A673 (cell line): ENCODE measurements at regions not wholly inside any gene's neighbourhood (a gene's known extent, or its start where the extent isn't known, plus 50 kb on each side); places are given as distances from the start of the nearest gene placed in this dataset.

Source experiments
- BruUV-seq: library from RNA; stranded (reverse); fragments of 400-500 nt; replicated peaks from 2 replicates; lab custom pipeline; 2021; lab: Mats Ljungman, UMichigan
- CTCF ChIA-PET: fragments of 300-600 bp; sonication (Branson Sonifier 250); formaldehyde crosslinking; loops from one replicate; lab custom pipeline; 2022; ENCODE audit warnings: antibody characterized with exemption; lab: Charles Lee
- POLR2A ChIA-PET: fragments of 300-600 bp; sonication (Branson Sonifier 250); formaldehyde crosslinking; loops from one replicate; lab custom pipeline; 2022; ENCODE audit warnings: antibody characterized with exemption; ENCODE audit not compliant: low non-redundant PET; lab: Charles Lee
- DNase-seq: peaks from one replicate; pipeline ENCODE4 v3.0.0-alpha.2; 2015; ENCODE audit warnings: low spot score
- H3K27ac ChIP-seq: fragments of 200-600 bp; sonication (generic); 2 replicates; pipeline ENCODE4 v1.5.1; 2016; ENCODE audit warnings: mixed run types, low read depth, mild to moderate bottlenecking, mixed read lengths, antibody characterized with exemption, low read length; ENCODE audit not compliant: poor library complexity, severe bottlenecking
- H3K27me3 ChIP-seq: fragments of 200-600 bp; sonication (generic); replicated peaks from 2 replicates; pipeline ENCODE4 v1.6.1; 2017; ENCODE audit warnings: mixed run types, low read depth, mild to moderate bottlenecking, mixed read lengths, antibody characterized with exemption, low read length; ENCODE audit not compliant: insufficient read depth, poor library complexity
- H3K36me3 ChIP-seq: fragments of 200-600 bp; sonication (generic); 2 replicates; pipeline ENCODE4 v1.6.1; 2016; ENCODE audit warnings: mixed run types, mild to moderate bottlenecking, mixed read lengths, antibody characterized with exemption, low read length; ENCODE audit not compliant: insufficient read depth, poor library complexity, severe bottlenecking
- H3K4me1 ChIP-seq: fragments of 200-600 bp; sonication (generic); 2 replicates; pipeline ENCODE4 v1.6.1; 2017; ENCODE audit warnings: mixed run types, mild to moderate bottlenecking, mixed read lengths, antibody characterized with exemption, low read length; ENCODE audit not compliant: insufficient read depth, poor library complexity, severe bottlenecking
- H3K4me3 ChIP-seq: fragments of 200-600 bp; sonication (generic); 2 replicates; pipeline ENCODE4 v1.5.1; 2016; ENCODE audit warnings: low read depth, mixed run types, mild to moderate bottlenecking, mixed read lengths, low read length; ENCODE audit not compliant: poor library complexity, severe bottlenecking
- H3K9me3 ChIP-seq: fragments of 200-600 bp; sonication (generic); 2 replicates; pipeline ENCODE4 v1.6.1; 2016; ENCODE audit warnings: mixed run types, low read depth, mild to moderate bottlenecking, mixed read lengths, antibody characterized with exemption, low read length; ENCODE audit not compliant: poor library complexity, severe bottlenecking
- CTCF ChIP-seq: fragments of 300-800, 200-600 bp; sonication (generic); conservative IDR thresholded peaks from 2 replicates; pipeline ENCODE4 v1.5.1; 2017; ENCODE audit warnings: low read depth, mild to moderate bottlenecking, antibody characterized with exemption, low read length, moderate library complexity, mixed read lengths
- EZH2 ChIP-seq: fragments of 200-600 bp; sonication (generic); IDR thresholded peaks from 2 replicates; pipeline ENCODE4 v1.6.1; 2017; ENCODE audit warnings: borderline replicate concordance, low read depth, mild to moderate bottlenecking, mixed read lengths, antibody characterized with exemption, low read length; ENCODE audit not compliant: poor library complexity, severe bottlenecking
- intact Hi-C: fragments of 100-400 bp; cut with micrococcal nuclease; formaldehyde crosslinking; loops from one replicate; pipeline ENCODE4 v1.10.0; 2022; ENCODE audit not compliant: unreplicated experiment

DNA sequence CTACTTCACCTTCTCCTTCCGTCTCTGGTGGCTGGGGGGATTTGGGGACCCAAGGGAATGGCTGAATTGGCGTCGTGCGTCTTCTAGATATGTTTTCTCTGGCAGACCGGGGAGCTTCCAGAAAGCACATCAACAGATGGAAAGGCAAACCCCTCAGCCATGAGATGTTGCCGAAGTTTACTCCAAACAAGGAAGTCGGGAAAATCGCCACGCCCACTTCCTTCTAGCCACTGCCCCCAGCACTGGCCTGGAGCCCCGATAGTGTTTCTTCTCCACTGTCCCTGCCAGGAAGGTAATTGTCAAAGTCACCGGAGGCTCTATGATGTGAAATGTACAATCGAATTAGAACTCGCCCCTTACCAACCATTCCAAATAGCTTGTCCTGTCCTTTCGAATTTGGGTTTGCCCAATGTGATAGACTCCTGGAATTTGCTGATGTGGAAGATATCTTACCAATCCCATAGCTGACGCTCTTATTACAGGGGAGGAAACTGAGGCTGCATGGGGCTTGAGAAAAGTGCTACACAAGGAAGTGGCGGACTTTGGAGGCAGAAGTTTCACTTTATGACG, 191.0 kb downstream of the LSM5 start:
- no peak overlapping the region for H3K27ac ChIP-seq
- peaks cover 99% of the 10 kb centered on the region for H3K27me3 ChIP-seq
- TF ChIP-seq EZH2, result no peak
- TF ChIP-seq CTCF, result no peak
- intact Hi-C loops, result no loop called here
- no peaks in the 10 kb centered on the region for H3K9me3 ChIP-seq
- DNase-seq, result peak; percentile 8
- POLR2A ChIA-PET, result no interaction called here
- no TSS peak for BruUV-seq
- CTCF ChIA-PET, result no interaction called here
- no peaks in the 10 kb centered on the region for H3K4me1 ChIP-seq
- H3K36me3 ChIP-seq, result no peaks in the 10 kb centered on the region
- peak overlapping the region; percentile 23 for H3K4me3 ChIP-seq

- CTCF ChIA-PET, result no interaction called here
- peaks cover 94% of the 10 kb centered on the region for H3K27me3 ChIP-seq
- intact Hi-C loops, result no loop called here
- no peaks in the 10 kb centered on the region for H3K36me3 ChIP-seq
- H3K27ac ChIP-seq, result no peak overlapping the region
- no peaks in the 10 kb centered on the region for H3K4me1 ChIP-seq
- H3K4me3 ChIP-seq, result peak overlapping the region; percentile 23
- BruUV-seq, result no TSS peak
- POLR2A ChIA-PET, result no interaction called here
- DNase-seq, result peak; percentile 8
- TF ChIP-seq EZH2, result peak; percentile 98
- TF ChIP-seq CTCF, result no peak
- no peaks in the 10 kb centered on the region for H3K9me3 ChIP-seq
Observed at GRCh38 chr7:32298408-32299132, 191.6 kb downstream of the LSM5 start.

DNA sequence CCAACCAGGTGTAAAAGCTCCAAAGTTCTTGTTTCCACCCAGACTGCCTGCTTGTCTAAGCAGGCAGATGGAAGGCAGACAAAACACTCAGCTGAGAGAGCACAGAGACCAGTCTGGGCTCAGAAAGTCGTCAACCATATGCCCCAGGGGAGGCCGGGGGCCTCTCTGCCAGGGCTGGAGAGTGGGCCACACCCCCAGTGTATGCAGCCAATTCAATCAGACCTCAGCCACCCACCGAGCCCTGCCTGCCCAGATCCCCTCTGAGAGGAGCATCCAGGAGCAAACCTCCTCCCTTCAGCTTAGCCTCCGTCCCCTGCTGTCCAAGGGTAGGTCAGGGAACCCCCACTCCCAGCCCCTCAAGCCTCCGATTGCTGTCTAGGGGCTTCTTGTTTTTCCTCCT, 196.3 kb downstream of the LSM5 start:
- Histone ChIP-seq H3K27ac (no peak overlapping the region), H3K9me3 (no peaks in the 10 kb centered on the region), H3K27me3 (peaks cover 62% of the 10 kb centered on the region), H3K36me3 (no peaks in the 10 kb centered on the region), H3K4me3 (no peak overlapping the region), H3K4me1 (no peaks in the 10 kb centered on the region)
- ChIA-PET CTCF (no interaction called here), POLR2A (no interaction called here)
- DNase-seq, result no peak
- no peak for TF ChIP-seq CTCF
- TF ChIP-seq EZH2, result no peak
- intact Hi-C loops, result no loop called here
- BruUV-seq, result no TSS peak
